ENCODE measurements at regions not wholly inside any gene's neighbourhood (a gene's known extent, or its start where the extent isn't known, plus 50 kb on each side); places are given as distances from the start of the nearest gene placed in this dataset.

GRCh38 chr9:18404434-18405029 lies 69.4 kb upstream of the ADAMTSL1 start:
- DNase-seq = no peak

DNA sequence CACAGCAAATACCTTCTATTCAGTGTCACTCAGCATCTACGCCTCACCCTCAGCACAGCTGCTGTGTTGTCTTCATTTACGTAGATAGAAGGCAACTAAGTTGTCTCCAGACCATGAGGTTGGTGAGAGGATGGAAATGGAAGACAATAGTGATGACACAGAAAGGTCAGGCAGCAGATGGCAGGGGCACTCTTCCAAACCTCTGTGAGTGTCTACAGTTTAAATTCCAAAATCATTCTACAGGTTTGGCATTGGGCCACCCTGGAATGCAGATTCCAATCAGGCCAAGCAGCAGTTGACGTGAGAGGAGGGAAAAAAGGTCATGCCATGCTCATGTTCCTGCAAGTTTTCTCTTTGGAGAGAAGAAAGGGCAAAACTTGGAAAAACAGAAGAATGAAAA lies 68.7 kb upstream of the ADAMTSL1 start:
- DNase-seq = no peak

GRCh38 chr9:18410983-18411382 lies 63.0 kb upstream of the ADAMTSL1 start:
- no peak for DNase-seq

DNA sequence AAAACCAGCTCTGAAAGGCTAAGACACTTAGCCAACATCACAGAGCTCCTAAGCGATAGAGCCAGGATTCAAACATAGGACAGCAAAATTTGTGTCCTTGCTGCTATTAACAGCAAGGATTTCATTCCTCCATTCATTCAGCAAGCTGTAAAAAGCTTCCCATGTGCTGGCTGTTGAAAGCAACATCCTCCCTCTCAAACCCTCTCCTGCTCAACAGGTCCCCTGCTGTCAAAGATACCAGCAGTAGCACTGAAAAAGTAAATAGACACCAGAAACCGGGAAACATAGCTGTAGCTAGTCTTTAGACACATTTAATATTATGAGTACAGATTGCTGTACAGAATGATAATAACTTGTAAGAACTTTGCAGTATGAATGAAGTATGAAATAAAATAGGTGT lies 52.6 kb upstream of the ADAMTSL1 start:
- DNase-seq = no peak

DNA sequence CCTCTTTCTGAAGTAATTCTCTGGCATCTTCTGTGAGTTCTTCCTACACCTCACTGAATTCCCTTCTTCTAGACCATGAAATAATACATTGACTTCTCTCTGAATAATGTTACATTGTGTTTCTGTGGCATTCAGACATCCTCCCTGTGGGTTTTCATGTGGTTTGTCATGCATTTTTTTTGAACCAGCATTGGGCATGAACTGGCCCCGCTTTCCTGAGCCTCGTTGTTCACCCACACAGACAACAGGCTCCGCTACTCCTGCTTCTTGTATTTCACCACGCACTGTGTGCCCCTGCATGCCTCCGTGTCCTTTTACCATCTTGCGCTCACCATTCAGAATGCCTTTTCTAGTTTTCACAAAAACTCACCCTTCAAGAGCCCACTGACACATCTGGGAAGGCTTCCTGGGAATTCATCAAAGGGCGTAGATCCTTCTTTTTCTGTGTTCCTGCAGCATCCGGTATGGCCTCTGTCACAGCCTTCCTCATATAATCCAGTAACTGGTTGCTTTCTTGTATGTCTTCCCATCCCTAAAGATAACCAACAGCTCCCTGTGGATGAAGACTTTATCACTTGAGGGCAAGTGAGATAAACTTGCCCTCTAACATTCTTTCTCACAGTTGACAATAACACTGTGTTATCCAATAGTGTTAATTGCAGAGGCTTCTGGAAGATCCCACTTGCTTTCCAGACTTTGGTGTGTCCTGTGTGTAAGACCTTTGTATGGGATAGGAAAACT lies 51.5 kb upstream of the ADAMTSL1 start:
- DNase-seq = no peak

DNA sequence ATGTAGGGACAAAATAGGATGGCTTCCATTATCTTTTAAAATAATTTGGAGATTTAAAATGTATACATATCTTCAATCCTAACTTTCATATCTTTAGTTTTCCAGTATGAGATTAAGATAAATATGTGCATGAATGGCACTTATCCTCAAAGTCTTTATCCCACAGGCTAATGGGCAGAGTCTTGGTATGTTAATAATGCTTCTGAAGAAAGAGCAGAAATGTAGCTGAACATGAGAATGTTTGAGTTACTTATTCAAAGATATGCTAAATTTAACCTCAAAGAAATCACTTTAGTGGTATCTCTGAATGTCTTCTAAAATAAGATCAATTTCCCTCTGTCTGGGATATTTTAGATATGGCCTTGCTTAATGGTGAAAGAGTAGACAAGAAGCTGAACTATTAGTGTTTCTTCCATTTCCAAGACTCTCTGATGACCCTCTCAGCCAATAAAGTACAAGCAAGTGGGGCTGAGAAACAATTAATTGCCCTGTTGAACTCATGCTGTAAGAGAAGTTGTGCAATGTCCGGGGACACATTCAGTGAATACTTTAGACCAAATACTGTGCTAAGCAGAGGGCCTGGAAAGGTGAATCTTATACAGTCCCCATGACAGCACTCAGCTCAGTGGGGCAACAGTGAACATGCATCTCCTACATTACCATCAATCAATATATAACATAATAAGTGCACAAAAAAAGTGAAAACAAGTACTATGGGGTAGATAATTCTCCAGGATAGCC lies 50.0 kb upstream of the ADAMTSL1 start:
- DNase-seq = no peak

Measured in NCI-H187 (cell line).